ENCODE measurements at regions not wholly inside any gene's neighbourhood (a gene's known extent, or its start where the extent isn't known, plus 50 kb on each side); places are given as distances from the start of the nearest gene placed in this dataset.
"Not testable (repeated sequence)": the region's sequence is repeated elsewhere in the genome, so short reads cannot be mapped to it uniquely, and the experiment has no call there.

DNA sequence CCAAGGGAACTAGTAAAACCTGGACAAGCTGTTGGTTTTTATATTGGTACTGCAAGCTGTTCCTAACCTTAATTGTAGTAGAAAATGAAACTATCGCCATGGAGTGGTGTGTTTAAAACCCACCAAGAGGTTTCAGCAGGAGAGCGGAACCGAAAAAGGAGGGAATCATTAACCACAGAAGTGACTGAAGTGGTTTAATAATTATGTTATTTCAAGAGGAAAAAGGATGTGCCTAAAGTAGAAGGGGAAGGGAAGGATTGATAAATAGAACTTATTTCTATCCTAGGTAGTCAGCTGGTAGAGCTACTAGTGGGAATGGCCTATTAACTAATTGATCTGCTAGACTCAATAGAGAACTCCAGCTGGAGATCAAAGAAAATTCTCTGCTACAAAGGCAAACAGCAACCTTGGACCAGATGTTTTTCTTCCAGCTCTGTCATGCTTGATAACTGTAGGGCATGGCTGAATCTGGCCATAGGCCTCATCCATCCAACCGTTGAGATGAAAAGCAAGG, 91.8 kb downstream of the BAMBI start:
- no peaks in the 10 kb centered on the region for H3F3A ChIP-seq (ENCODE audit: low read depth)
- H3K9me2 ChIP-seq (replicated peaks; ENCODE audit: low read depth, low read length) = no peaks in the 10 kb centered on the region
- no peak overlapping the region for H3K4me2 ChIP-seq (ENCODE audit: low read depth, low read length, poor library complexity, severe bottlenecking)
- no peak overlapping the region for H2AFZ ChIP-seq (ENCODE audit: low read length)
- H3K9me3 ChIP-seq (ENCODE audit: insufficient read depth, low read depth, low read length) = no peaks in the 10 kb centered on the region
- no peaks in the 10 kb centered on the region for H3K36me3 ChIP-seq (ENCODE audit: insufficient read depth, low read length)
- no peaks in the 10 kb centered on the region for H3K27me3 ChIP-seq (ENCODE audit: insufficient read depth, low read length, poor library complexity, severe bottlenecking)
- H3K4me1 ChIP-seq (ENCODE audit: insufficient read depth, low read length, poor library complexity, severe bottlenecking) = no peaks in the 10 kb centered on the region
- no peak for TF ChIP-seq EZH2phosphoT487 (IDR thresholded peaks at IDR 0.05; ENCODE audit: borderline replicate concordance)
- TF ChIP-seq, protein P1, sequence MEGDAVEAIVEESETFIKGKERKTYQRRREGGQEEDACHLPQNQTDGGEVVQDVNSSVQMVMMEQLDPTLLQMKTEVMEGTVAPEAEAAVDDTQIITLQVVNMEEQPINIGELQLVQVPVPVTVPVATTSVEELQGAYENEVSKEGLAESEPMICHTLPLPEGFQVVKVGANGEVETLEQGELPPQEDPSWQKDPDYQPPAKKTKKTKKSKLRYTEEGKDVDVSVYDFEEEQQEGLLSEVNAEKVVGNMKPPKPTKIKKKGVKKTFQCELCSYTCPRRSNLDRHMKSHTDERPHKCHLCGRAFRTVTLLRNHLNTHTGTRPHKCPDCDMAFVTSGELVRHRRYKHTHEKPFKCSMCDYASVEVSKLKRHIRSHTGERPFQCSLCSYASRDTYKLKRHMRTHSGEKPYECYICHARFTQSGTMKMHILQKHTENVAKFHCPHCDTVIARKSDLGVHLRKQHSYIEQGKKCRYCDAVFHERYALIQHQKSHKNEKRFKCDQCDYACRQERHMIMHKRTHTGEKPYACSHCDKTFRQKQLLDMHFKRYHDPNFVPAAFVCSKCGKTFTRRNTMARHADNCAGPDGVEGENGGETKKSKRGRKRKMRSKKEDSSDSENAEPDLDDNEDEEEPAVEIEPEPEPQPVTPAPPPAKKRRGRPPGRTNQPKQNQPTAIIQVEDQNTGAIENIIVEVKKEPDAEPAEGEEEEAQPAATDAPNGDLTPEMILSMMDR (conservative IDR thresholded peaks at IDR 0.05; ENCODE audit: low read length) = no peak
- no peak overlapping the region for H3K9ac ChIP-seq (ENCODE audit: low read depth, low read length, poor library complexity, severe bottlenecking)
- H3K4me3 ChIP-seq (ENCODE audit: low read length, poor library complexity, severe bottlenecking) = no peak overlapping the region
- no peaks in the 10 kb centered on the region for H3K79me2 ChIP-seq (ENCODE audit: insufficient read depth, low read length)
- no peaks in the 10 kb centered on the region for H4K20me1 ChIP-seq (ENCODE audit: insufficient read depth, low read length, poor library complexity, severe bottlenecking)

DNA sequence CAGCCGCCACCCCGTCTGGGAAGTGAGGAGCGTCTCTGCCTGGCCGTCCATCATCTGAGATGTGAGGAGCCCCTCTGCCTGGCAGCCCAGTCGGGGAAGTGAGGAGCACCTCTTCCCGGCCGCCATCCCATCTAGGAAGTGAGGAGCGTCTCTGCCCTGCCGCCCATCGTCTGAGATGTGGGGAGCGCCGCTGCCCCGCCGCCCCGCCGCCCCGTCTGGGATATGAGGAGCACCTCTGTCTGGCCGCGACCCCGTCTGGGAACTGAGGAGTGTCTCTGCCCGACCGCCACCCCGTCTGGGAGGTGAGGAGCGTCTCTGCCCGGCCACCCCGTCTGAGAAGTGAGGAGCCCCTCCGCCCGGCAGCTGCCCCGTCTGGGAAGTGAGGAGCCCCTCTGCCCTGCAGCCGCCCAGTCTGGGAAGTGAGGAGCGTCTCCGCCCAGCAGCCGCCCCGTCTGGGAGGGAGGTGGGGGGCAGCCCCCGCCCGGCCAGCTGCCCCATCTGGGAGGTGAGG, 94.3 kb downstream of the BAMBI start:
- not testable (repeated sequence) for H4K20me1 ChIP-seq (ENCODE audit: insufficient read depth, low read length, poor library complexity, severe bottlenecking); H3K4me3 ChIP-seq (ENCODE audit: low read length, poor library complexity, severe bottlenecking); H3K9ac ChIP-seq (ENCODE audit: low read depth, low read length, poor library complexity, severe bottlenecking); H3K36me3 ChIP-seq (ENCODE audit: insufficient read depth, low read length); H3K9me2 ChIP-seq (replicated peaks; ENCODE audit: low read depth, low read length); H3F3A ChIP-seq (ENCODE audit: low read depth); H3K27me3 ChIP-seq (ENCODE audit: insufficient read depth, low read length, poor library complexity, severe bottlenecking); H3K4me1 ChIP-seq (ENCODE audit: insufficient read depth, low read length, poor library complexity, severe bottlenecking); H3K79me2 ChIP-seq (ENCODE audit: insufficient read depth, low read length); H2AFZ ChIP-seq (ENCODE audit: low read length); H3K9me3 ChIP-seq (ENCODE audit: insufficient read depth, low read depth, low read length); H3K4me2 ChIP-seq (ENCODE audit: low read depth, low read length, poor library complexity, severe bottlenecking)

DNA sequence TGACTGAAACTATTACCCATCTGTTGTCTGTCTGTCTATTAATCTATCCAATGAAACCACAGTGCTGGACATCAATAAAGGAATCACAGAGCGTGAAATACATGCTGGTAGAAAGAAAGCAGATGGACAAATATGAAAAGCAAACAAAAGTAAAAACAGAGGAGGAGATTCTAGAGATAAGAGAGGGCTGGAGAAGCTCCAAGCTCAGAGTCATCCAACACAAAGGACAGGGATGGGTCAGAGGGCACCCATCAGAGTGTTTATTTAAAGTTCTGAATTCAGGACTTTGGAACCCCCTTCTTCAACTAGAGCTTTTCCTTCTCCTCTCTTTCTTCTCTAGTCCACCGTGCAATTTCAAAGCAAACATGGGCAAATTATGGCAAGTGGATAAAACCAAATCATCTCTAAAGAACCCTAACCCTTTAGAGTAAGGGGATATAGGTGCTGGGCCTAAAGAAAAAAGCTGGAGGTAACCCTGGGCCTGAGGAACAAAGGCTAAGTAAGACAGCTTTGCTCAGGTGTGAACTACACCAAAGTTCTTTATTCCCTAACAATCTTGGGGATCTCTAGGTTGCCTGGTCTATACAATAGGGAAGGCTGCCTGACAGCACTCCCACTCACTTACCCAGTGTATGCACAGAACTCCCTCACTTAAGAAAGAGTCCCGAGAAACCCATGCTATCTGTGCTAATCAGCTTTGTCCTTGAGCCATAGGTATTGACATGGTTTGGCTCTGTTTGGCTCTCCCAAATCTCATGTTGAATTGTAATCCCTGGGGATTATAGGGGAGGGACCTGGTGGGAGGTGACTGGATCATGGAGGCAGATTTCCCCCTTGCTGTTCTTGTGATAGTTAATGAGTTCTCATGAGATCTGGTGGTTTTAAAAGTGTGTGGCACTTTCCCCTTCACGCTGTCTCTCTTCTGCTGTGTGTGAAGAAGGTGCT, 97.0 kb downstream of the BAMBI start:
- H3K9ac ChIP-seq (ENCODE audit: low read depth, low read length, poor library complexity, severe bottlenecking) = no peak overlapping the region
- no peaks in the 10 kb centered on the region for H3K36me3 ChIP-seq (ENCODE audit: insufficient read depth, low read length)
- H3K4me1 ChIP-seq (ENCODE audit: insufficient read depth, low read length, poor library complexity, severe bottlenecking) = no peaks in the 10 kb centered on the region
- H3K9me3 ChIP-seq (ENCODE audit: insufficient read depth, low read depth, low read length) = no peaks in the 10 kb centered on the region
- no peak overlapping the region for H3K4me2 ChIP-seq (ENCODE audit: low read depth, low read length, poor library complexity, severe bottlenecking)
- no peak overlapping the region for H2AFZ ChIP-seq (ENCODE audit: low read length)
- no peaks in the 10 kb centered on the region for H3K9me2 ChIP-seq (replicated peaks; ENCODE audit: low read depth, low read length)
- H3K4me3 ChIP-seq (ENCODE audit: low read length, poor library complexity, severe bottlenecking) = no peak overlapping the region
- no peaks in the 10 kb centered on the region for H4K20me1 ChIP-seq (ENCODE audit: insufficient read depth, low read length, poor library complexity, severe bottlenecking)
- H3K27me3 ChIP-seq (ENCODE audit: insufficient read depth, low read length, poor library complexity, severe bottlenecking) = no peaks in the 10 kb centered on the region
- H3F3A ChIP-seq (ENCODE audit: low read depth) = no peaks in the 10 kb centered on the region
- TF ChIP-seq EZH2phosphoT487 (IDR thresholded peaks at IDR 0.05; ENCODE audit: borderline replicate concordance) = no peak
- TF ChIP-seq, protein P1 (conservative IDR thresholded peaks at IDR 0.05; ENCODE audit: low read length) = no peak
- no peaks in the 10 kb centered on the region for H3K79me2 ChIP-seq (ENCODE audit: insufficient read depth, low read length)

All from Loucy (cell line).